ENCODE measurements at regions not wholly inside any gene's neighbourhood (a gene's known extent, or its start where the extent isn't known, plus 50 kb on each side); places are given as distances from the start of the nearest gene placed in this dataset.

- BruUV-seq (replicated peaks), result no TSS peak
- no peak overlapping the region for H3K14ac ChIP-seq (replicated peaks; ENCODE audit: low read depth, low read length)
- DNase-seq, result no peak
- H3K36me3 ChIP-seq (ENCODE audit: control insufficient read depth, insufficient read depth, low read length), result no peaks in the 10 kb centered on the region
- H2BK20ac ChIP-seq (ENCODE audit: low read depth, low read length), result no peak overlapping the region
- H3K79me1 ChIP-seq (ENCODE audit: low read depth in 1 of 2, low read length in 2 of 2), result no peaks in the 10 kb centered on the region
- H4K20me1 ChIP-seq (ENCODE audit: insufficient read depth, low read length), result no peaks in the 10 kb centered on the region
- no peak overlapping the region for H2AFZ ChIP-seq (replicated peaks; ENCODE audit: low read length, poor library complexity)
- H3K4ac ChIP-seq (ENCODE audit: low read depth, low read length), result no peak overlapping the region
- POLR2A ChIA-PET (ENCODE audit: unreplicated experiment), result no interaction called here
- no peak overlapping the region for H3K9ac ChIP-seq (ENCODE audit: low read depth, low read length)
- intact Hi-C loops (cut with micrococcal nuclease) (no loop called here), dilution Hi-C loops (cut with HindIII; ENCODE audit: low sequenced_read_pairs, unreplicated experiment) (no loop called here), in situ Hi-C loops (cut with MboI; ENCODE audit: low sequenced_read_pairs) (no loop called here)
- no peak overlapping the region for H4K5ac ChIP-seq (ENCODE audit: low read depth, low read length)
- no peak overlapping the region for H3K18ac ChIP-seq (ENCODE audit: low read depth, low read length)
- no peak overlapping the region for H3K27ac ChIP-seq (ENCODE audit: insufficient read depth, low read length)
- no peaks in the 10 kb centered on the region for H3K4me1 ChIP-seq (ENCODE audit: control insufficient read depth, insufficient read depth, low read length)
- H4K8ac ChIP-seq (ENCODE audit: low read depth in 2 of 2, low read length in 2 of 2), result no peak overlapping the region
- peaks cover 3% of the 10 kb centered on the region for H3K9me3 ChIP-seq (ENCODE audit: control insufficient read depth, insufficient read depth, low read length)
- no peak for ATAC-seq (ENCODE audit: low read depth)
- TF ChIP-seq USF2 (IDR thresholded peaks at IDR 0.05; ENCODE audit: low read depth, low read length) (no peak), RCOR1 (IDR thresholded peaks at IDR 0.05; ENCODE audit: insufficient replicate concordance, low read length) (no peak), BHLHE40 (IDR thresholded peaks at IDR 0.05; ENCODE audit: low read depth, low read length) (no peak), CEBPB (IDR thresholded peaks at IDR 0.05; ENCODE audit: low read depth, low read length) (no peak)
- no peak overlapping the region for H2AK9ac ChIP-seq (replicated peaks; ENCODE audit: low read depth, low read length, poor library complexity)
- no peaks in the 10 kb centered on the region for H3K27me3 ChIP-seq (ENCODE audit: control insufficient read depth, insufficient read depth, low read length)
- no peak overlapping the region for H3K23ac ChIP-seq (ENCODE audit: low read depth, low read length)
- 0 out of 2 replicates have a peak, but pooled peaks cover 3% of the 10 kb centered on the region for H3K9me1 ChIP-seq (ENCODE audit: insufficient read depth, low read length)
- no peak overlapping the region for H2AK5ac ChIP-seq (ENCODE audit: low read depth, low read length)
- no peak overlapping the region for H3K56ac ChIP-seq (ENCODE audit: extremely low read depth, insufficient read depth, low read length)
- H3K4me2 ChIP-seq (ENCODE audit: low read depth, low read length), result no peak overlapping the region
- no peak overlapping the region for H2BK120ac ChIP-seq (ENCODE audit: low read depth, low read length)
- H2BK5ac ChIP-seq (ENCODE audit: low read depth, low read length, poor library complexity, severe bottlenecking), result no peak overlapping the region
- no peak overlapping the region for H4K91ac ChIP-seq (ENCODE audit: insufficient read depth, low read depth, low read length)
- CTCF ChIA-PET, result no interaction called here
- H3K4me3 ChIP-seq (ENCODE audit: insufficient read depth, low read depth, low read length), result no peak overlapping the region
- H2BK15ac ChIP-seq (ENCODE audit: low read depth, low read length), result no peak overlapping the region
Measured at GRCh38 chr20:8963330-8963729, 105.6 kb upstream of the PLCB4 start.

Data from IMR-90 (cell line).